Gastrocnemius medialis (tissue), 4 donors: ENCODE measurements at regions not wholly inside any gene's neighbourhood (a gene's known extent, or its start where the extent isn't known, plus 50 kb on each side); places are given as distances from the start of the nearest gene placed in this dataset.

Experiments used
- ATAC-seq, 2 donors: fragments of 150-250 bp; one replicate each; pipeline ENCODE4 v1.9.1; 2016
- DNase-seq, 2 donors: peaks; one replicate each; pipeline ENCODE4 v3.0.0-alpha.2; 2019
- H3K27ac ChIP-seq, 4 donors: fragments of 200-600 bp; sonication (generic); 1 replicate in 1 of 4; 2 replicates in 3 of 4; pipeline ENCODE4 v1.5.1; 2016 to 2018; ENCODE audit warnings: mild to moderate bottlenecking in 2 of 4, moderate library complexity in 1 of 4
- H3K27me3 ChIP-seq, 3 donors: fragments of 200-600 bp; sonication (generic) in 2 of 3; 1 replicate in 1 of 3; 2 replicates in 2 of 3; pipeline versions ENCODE4 v1.5.1 to v1.6.0; 2016 to 2019; ENCODE audit warnings: mild to moderate bottlenecking in 1 of 3, moderate library complexity in 1 of 3
- H3K36me3 ChIP-seq, 2 donors: fragments of 200-600 bp; sonication (generic) in 1 of 2; one replicate each; pipeline ENCODE4 v1.5.1; 2017 to 2018
- H3K4me1 ChIP-seq, 2 donors: fragments of 200-600 bp; sonication (generic) in 1 of 2; one replicate each; pipeline ENCODE4 v1.5.1; 2016 to 2017; ENCODE audit warnings: mild to moderate bottlenecking in 2 of 2
- H3K4me3 ChIP-seq, 4 donors: fragments of 200-600 bp; sonication (generic) in 3 of 4; 1 replicate in 1 of 4; 2 replicates in 3 of 4; pipeline ENCODE4 v1.5.1; 2016 to 2019; ENCODE audit warnings: mild to moderate bottlenecking in 2 of 4
- H3K9me3 ChIP-seq, 3 donors: fragments of 200-600 bp; sonication (generic) in 2 of 3; 1 replicate in 1 of 3; 2 replicates in 2 of 3; pipeline ENCODE4 v1.5.1; 2016 to 2019
- POLR2A ChIP-seq, 2 donors: fragments of 450-650 bp; IDR thresholded peaks; one replicate each; pipeline ENCODE4 v1.6.1; 2017; ENCODE audit warnings: antibody characterized with exemption in 2 of 2, mild to moderate bottlenecking in 2 of 2, moderate library complexity in 2 of 2
- in situ Hi-C, 4 donors: fragments of 200-750 bp; cut with MboI; loops; one replicate each; pipeline versions ENCODE4 v1.15.0 to v1.8.0; 2017; ENCODE audit warnings: low sequenced_read_pairs in 4 of 4
- intact Hi-C: fragments of 100-400 bp; cut with DNase I; formaldehyde crosslinking; loops from one replicate; pipeline ENCODE4 v1.15.1; 2023; ENCODE audit warnings: low total_unique reads
- TF ChIP-seq, protein P1 (sequence below), 5 experiments: fragments of 450-650 bp in 3 of 5; fragments of 200-600 bp in 2 of 5; sonication (generic) in 2 of 5; IDR thresholded peaks in 4 of 5; conservative IDR thresholded peaks in 1 of 5; 1 replicate in 4 of 5; 2 replicates in 1 of 5; pipeline ENCODE4 v1.5.1; 2016 to 2019; ENCODE audit warnings: antibody characterized with exemption in 5 of 5, mild to moderate bottlenecking in 3 of 5, moderate library complexity in 3 of 5

DNA sequence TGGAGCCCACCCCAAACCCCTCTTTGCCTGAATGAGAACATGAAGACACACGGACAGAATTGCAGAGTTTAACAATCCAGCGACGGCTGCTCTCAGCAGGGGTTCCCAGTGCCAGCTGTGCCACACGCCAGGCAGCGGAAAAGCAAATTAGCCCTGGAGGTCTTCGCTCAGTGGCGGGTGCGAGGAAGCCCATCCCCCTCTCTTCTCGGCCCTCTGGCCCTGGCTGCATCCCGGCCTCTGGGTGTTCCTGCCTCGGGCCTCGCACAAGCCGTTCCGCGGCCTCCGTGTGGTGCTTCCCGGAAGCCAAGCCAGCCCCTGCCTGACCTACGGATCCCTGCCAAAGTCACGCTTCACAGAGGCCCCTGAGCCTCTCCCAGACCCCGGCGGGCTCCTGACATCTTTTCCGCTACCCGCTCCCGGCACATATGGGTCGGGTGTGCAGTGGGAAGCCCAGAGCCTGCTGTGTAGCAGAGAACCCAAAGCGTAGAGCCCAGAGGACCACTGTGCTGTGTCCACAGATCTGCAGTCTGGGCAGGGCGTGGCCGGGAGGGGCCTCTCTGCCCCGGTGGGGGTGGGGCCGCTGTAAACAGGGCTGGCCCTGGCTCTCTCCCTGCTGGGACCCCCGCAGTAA, 70.7 kb upstream of the GALNT9 start:
- in situ Hi-C loops, result loop anchor here in 1 of 4 donors (25.0 kb wide), 2 partner anchors 137 to 212 kb away; partner anchors contain the start of genes LRCOL1 and P2RX2
- TF ChIP-seq POLR2A (IDR thresholded peaks at IDR 0.05), result no peak
- TF ChIP-seq, protein P1, sequence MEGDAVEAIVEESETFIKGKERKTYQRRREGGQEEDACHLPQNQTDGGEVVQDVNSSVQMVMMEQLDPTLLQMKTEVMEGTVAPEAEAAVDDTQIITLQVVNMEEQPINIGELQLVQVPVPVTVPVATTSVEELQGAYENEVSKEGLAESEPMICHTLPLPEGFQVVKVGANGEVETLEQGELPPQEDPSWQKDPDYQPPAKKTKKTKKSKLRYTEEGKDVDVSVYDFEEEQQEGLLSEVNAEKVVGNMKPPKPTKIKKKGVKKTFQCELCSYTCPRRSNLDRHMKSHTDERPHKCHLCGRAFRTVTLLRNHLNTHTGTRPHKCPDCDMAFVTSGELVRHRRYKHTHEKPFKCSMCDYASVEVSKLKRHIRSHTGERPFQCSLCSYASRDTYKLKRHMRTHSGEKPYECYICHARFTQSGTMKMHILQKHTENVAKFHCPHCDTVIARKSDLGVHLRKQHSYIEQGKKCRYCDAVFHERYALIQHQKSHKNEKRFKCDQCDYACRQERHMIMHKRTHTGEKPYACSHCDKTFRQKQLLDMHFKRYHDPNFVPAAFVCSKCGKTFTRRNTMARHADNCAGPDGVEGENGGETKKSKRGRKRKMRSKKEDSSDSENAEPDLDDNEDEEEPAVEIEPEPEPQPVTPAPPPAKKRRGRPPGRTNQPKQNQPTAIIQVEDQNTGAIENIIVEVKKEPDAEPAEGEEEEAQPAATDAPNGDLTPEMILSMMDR (IDR thresholded peaks at IDR 0.05 in 4 of 5, conservative IDR thresholded peaks at IDR 0.05 in 1 of 5), result no peak

GRCh38 chr12:132399092-132400010, 70.0 kb upstream of the GALNT9 start:
- ATAC-seq (no peak), DNase-seq (no peak)
- H3K27ac ChIP-seq, result no peak overlapping the region
- no peaks in the 10 kb centered on the region for H3K36me3 ChIP-seq
- H3K4me1 ChIP-seq, result no peaks in the 10 kb centered on the region
- H3K27me3 ChIP-seq, result peaks cover 38 to 55% (median 45%) of the 10 kb centered on the region in 3 donors
- TF ChIP-seq POLR2A (IDR thresholded peaks at IDR 0.05), result no peak
- TF ChIP-seq, protein P1 (IDR thresholded peaks at IDR 0.05 in 4 of 5, conservative IDR thresholded peaks at IDR 0.05 in 1 of 5), result no peak
- in situ Hi-C loops (loop anchor here in 2 of 4 donors (25.0 kb wide), 3 partner anchors 112 to 213 kb away; partner anchors contain the start of genes LRCOL1 (in 1 of the 2) and P2RX2 (in 1 of the 2)), intact Hi-C loops (no loop called here)
- no peaks in the 10 kb centered on the region for H3K9me3 ChIP-seq
- no peak overlapping the region for H3K4me3 ChIP-seq

More for the DNA sequence above, 70.7 kb upstream of the GALNT9 start:
- no peak for DNase-seq
- Histone ChIP-seq H3K4me3 (no peak overlapping the region), H3K27me3 (peaks cover 42 to 58% (median 47%) of the 10 kb centered on the region in 3 donors), H3K27ac (no peak overlapping the region), H3K36me3 (no peaks in the 10 kb centered on the region), H3K9me3 (no peaks in the 10 kb centered on the region), H3K4me1 (no peaks in the 10 kb centered on the region)
- intact Hi-C loops, result no loop called here
- no peak for ATAC-seq

DNA sequence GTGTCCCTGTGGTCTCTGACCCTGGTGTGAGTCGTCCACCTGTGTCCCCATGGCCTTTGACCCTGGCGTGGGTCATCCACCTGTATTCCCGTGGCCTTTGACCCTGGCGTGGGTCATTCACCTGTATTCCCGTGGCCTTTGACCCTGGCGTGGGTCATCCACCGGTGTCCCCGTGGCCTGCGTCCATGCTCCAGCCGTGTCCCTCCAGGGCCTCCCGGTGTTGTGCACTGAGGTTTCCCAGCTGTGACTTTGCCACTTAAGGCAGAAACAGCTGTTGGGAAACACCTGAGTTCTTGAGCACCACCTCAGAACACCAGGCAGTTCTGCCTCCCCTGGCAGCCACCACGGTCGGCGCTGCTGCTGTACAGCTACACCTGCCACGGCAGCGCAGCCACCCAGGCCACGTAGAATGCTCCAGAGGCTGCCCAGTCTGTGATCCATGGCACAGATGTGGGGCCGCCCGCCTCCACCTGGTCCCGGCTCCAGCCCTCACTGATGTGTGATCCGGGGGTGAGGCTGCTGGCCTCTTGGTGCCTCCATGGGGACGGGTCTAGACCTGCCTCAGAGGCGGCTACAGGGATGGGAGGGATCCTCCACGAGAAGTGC, 69.1 kb upstream of the GALNT9 start:
- Histone ChIP-seq H3K36me3 (no peaks in the 10 kb centered on the region), H3K9me3 (no peaks in the 10 kb centered on the region), H3K4me3 (no peak overlapping the region), H3K27ac (no peak overlapping the region), H3K27me3 (peaks cover 36 to 55% (median 42%) of the 10 kb centered on the region in 3 donors), H3K4me1 (no peaks in the 10 kb centered on the region)
- ATAC-seq (no peak), DNase-seq (no peak)
- no peak for TF ChIP-seq POLR2A (IDR thresholded peaks at IDR 0.05)
- TF ChIP-seq, protein P1 (IDR thresholded peaks at IDR 0.05 in 4 of 5, conservative IDR thresholded peaks at IDR 0.05 in 1 of 5), result no peak
- intact Hi-C loops (no loop called here), in situ Hi-C loops (loop anchor here in 1 of 4 donors (25.0 kb wide), 1 partner anchor 111 kb away; no protein-coding TSS in a partner anchor)

DNA sequence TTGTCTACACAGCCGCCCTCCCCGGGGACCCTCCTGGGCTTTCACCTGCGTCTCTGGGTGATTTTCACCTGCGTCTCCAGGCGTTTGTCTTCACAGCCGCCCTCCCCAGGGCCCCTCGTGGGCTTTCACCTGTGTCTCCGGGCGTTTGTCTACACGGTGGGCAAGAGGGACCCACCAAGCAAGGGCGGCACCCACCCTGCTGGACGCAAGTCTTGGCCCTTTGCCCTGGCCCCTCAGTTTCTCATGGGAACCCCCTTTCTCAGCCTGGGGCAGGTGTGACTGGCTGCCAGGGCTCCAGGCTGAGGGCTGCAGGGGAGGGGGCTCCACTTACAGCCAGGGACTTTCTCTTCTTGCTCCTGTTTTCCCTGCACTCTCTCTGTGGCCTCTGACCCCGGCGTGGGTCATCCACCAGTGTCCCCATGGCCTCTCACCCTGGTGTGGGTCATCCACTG, 68.6 kb upstream of the GALNT9 start:
- peaks cover 38 to 56% (median 41%) of the 10 kb centered on the region in 3 donors for H3K27me3 ChIP-seq
- H3K9me3 ChIP-seq, result no peaks in the 10 kb centered on the region
- no peak overlapping the region for H3K4me3 ChIP-seq
- no peaks in the 10 kb centered on the region for H3K4me1 ChIP-seq
- intact Hi-C loops (no loop called here), in situ Hi-C loops (loop anchor here in 1 of 4 donors (25.0 kb wide), 1 partner anchor 111 kb away; no protein-coding TSS in a partner anchor)
- DNase-seq, result no peak
- H3K36me3 ChIP-seq, result no peaks in the 10 kb centered on the region
- ATAC-seq, result no peak
- no peak overlapping the region for H3K27ac ChIP-seq
- TF ChIP-seq, protein P1 (IDR thresholded peaks at IDR 0.05 in 4 of 5, conservative IDR thresholded peaks at IDR 0.05 in 1 of 5), result no peak
- TF ChIP-seq POLR2A (IDR thresholded peaks at IDR 0.05), result no peak
